Stimulated activated CD8-positive, alpha-beta memory T cell treated with anti-CD3 and anti-CD28 coated beads, Interleukin-2, amount 100 ng/mL, for 1 hour (primary cell): ENCODE measurements at regions not wholly inside any gene's neighbourhood (a gene's known extent, or its start where the extent isn't known, plus 50 kb on each side); places are given as distances from the start of the nearest gene placed in this dataset.
"Not testable (repeated sequence)": the region's sequence is repeated elsewhere in the genome, so short reads cannot be mapped to it uniquely, and the experiment has no call there.

Experiments
- DNase-seq, 2 donors: peaks; one replicate each; pipeline ENCODE4 v3.0.0-alpha.2; 2020; ENCODE audit warnings: low read depth in 2 of 2

DNA sequence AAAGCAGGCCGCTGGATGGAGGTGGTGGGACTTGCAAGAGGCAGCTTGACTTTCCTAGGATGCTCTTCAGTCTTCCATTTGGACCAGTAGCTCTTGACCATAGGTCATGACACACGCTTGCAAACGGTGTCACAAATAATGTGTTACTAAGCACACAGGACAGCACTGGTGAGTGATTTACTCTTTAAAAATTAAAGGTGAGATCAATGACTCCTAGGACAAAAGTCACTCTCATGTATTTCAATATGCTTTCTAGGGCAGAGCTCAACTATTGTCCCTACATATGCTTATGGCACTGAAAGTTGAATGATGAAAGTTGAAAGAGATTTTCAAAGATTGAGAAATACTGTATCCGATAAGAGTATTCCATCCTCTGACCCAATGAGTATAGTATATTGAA, 496.7 kb downstream of the EBF1 start:
- no peak for DNase-seq

DNA sequence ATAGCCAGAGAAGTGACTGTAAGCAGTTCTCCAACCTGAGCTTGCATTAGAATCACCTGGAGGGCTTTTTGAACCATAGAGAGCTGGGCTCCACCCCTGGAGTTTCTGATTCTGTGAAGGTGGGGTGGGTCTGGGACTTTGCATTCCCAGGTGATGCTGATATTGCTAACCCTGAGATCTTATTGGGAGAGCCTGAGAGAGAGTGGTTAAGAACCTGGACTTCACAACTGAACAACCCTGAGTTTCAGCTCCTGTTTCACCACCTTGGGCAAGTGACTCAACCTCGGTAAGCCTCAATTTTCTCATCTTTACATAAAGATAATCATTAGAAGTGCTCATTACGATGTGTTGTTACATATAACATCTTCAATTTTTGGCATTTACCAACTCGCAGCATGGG, 498.6 kb downstream of the EBF1 start:
- DNase-seq: no peak

DNA sequence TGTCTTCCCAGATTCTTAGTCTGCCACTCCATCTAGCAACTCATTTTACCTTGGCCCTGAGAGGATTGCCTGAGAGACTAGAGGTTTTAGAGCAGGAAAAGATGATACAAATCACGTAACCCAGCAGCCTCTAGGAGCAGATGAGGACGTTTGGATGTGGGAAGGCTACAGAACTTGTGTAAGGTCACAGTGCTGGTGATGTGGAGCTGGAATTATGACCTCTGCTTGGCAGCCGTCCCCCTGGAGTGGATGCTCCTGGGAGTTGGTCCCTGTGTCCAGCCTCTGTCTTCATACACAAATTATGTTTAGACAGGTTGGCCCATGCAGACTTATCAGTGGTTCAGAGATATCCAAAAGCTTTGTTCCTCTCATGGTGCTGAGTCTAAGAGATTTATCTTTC, 499.0 kb downstream of the EBF1 start:
- no peak for DNase-seq

GRCh38 chr5:158599157-158599556, 500.6 kb downstream of the EBF1 start:
- no peak for DNase-seq

- DNase-seq: no peak
These were observed 505.0 kb downstream of the EBF1 start for GRCh38 chr5:158594595-158595242.

- no peak for DNase-seq
These were observed 505.8 kb downstream of the EBF1 start for GRCh38 chr5:158593925-158594324.

DNA sequence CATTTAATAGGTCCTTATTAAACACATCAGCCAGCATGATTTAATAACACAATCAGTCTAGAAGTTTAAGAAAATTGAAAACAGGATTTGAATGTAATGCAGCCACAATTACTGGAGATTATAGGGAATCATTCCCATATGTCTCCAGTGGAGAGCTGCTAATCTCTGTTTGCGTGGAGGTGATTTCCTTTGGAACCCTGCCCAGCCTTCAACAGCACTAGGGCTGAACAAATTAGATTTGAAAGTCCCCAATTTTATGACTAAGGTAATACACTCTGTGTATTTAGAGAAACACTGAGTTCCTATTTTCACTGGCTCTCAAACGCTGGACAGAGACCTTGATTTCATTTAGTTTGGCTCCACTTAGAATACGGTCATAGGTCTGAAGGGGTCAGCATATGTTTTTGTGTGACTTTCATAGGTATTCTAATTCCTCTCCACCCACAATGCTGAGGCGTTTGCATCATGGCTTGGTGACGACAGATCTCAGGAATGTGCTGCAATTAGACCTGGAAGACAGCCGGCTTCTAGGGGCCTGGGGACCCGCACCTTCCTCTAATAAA, 508.3 kb downstream of the EBF1 start:
- DNase-seq: no peak

GRCh38 chr5:158590746-158591300, 508.9 kb downstream of the EBF1 start:
- no peak for DNase-seq

- no peak for DNase-seq
These were observed 509.8 kb downstream of the EBF1 start for GRCh38 chr5:158589939-158590338.

DNA sequence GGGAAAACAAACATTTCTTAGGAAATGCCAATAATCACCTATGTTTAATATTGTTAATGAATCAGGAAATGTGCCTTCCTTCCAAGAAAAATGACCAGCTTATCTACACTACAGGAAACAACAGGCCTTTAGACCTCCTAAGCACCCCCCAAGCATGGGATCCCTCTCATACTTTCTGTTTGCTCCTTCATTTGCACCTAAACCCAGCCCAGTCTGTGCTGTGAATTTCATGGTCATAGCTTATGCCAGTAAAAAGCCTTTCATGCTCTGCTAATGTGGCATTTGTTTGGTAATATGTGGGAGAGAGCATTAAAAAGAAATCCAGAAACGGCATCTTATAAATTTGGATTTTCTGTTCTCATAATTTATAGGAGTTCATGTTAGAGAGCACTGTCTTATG, 511.1 kb downstream of the EBF1 start:
- no peak for DNase-seq

DNA sequence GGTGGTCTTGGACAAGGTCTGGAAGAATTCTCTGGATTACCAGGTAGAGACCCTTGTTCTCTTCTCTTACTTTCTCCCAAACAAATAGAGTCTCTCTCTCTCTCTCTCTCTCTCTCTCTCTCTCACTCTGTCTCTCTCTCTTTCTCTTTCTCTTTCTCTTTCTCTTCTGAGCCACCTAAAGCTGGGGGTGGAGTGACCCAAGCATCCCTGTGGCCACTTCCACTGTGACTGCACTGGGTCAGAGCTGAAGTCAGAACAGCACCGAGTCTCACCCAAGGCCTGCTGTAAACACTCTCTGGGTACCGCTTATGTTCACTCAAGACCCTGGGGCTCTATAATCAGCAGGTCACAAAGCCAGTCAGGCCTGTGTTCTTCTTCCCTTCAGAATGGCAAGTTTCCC, 513.7 kb downstream of the EBF1 start:
- no peak for DNase-seq

DNA sequence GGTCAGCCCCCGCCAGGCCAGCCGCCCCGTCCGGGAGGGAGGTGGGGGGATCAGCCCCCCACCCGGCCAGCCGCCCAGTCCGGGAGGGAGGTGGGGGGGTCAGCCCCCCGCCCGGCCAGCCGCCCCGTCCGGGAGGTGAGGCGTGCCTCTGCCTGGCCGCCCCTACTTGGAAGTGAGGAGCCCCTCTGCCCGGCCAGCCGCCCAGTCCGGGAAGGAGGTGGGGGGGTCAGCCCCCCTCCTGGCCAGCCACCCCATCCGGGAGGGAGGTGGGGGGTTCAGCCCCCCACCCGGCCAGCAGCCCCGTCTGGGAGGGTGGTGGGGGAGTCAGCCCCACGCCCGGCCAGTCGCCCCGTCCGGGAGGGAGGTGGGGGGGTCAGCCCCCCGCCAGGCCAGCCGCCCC, 517.0 kb downstream of the EBF1 start:
- not testable (repeated sequence) for DNase-seq

DNA sequence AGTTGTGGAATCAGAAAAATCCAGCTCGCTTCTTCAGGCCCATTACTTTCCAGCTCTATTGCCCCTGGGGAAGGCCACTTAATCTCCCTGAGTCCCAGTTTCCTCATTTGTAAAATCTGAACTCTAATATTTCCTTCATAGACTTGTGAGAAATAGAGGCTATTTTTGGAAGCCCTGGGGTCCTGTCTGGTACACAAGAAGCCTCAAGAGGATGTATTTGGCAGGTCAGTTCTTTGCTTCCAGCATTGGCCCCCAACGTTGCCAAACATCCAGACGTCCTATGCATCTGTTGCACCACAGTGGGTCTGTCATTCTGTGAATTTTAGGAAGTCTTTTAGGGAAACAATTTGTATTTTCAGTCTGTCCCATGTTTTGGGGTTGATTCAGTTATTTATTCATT, 525.9 kb downstream of the EBF1 start:
- DNase-seq: no peak

DNA sequence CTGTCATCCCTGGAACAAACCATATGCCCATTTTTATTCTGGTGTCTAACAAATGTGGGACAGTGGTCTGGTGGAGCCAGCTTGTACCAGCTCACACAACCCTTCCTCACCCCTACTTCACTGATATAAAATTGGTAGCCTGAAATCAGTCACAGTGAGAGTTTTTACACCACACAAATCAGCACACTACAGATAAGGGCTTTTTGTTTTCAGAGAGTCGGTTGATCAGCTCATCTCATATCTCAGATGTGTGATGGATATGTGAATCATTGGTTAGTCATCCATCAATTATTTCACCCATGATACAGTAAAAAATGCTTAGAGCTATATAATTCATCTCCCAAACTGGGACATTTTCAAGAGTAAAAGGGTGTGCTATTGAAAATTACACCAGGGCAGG, 529.2 kb downstream of the EBF1 start:
- no peak for DNase-seq

- DNase-seq: no peak
These were observed 530.2 kb downstream of the EBF1 start for GRCh38 chr5:158569534-158569933.

GRCh38 chr5:158565017-158565789, 534.5 kb downstream of the EBF1 start:
- no peak for DNase-seq

GRCh38 chr5:158563760-158564390, 535.8 kb downstream of the EBF1 start:
- no peak for DNase-seq

DNA sequence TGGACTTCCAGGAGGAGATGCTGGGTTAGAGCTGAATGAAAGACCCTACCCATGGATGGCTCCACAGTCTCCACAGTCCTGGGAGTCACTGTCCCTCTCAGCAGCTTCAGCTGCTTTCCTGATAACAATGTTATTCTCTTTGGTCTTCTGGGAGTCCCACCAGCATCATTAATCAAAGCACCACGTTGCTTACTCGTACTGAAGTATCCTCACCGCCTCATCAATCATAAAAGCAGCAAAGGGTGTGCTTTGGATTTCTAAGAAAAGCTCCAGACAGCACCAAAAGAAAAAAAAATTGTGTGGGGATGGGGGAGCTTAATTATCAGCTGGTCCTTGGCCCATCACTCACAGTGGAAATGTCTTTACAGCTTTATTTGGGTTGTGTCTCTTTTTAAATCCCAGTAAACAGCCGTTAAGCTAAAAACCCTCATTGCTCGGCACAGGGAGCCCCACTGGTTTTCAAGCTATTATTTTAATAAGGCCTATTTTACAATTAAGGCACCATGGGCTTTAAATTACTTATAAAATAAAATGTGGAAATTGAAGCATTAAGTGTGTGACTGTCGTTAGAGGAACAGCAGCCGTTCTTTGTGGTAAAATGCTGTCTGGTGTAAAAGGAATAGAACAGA, 538.0 kb downstream of the EBF1 start:
- no peak for DNase-seq

- DNase-seq: no peak
These were observed 539.5 kb downstream of the EBF1 start for GRCh38 chr5:158560170-158560569.

DNA sequence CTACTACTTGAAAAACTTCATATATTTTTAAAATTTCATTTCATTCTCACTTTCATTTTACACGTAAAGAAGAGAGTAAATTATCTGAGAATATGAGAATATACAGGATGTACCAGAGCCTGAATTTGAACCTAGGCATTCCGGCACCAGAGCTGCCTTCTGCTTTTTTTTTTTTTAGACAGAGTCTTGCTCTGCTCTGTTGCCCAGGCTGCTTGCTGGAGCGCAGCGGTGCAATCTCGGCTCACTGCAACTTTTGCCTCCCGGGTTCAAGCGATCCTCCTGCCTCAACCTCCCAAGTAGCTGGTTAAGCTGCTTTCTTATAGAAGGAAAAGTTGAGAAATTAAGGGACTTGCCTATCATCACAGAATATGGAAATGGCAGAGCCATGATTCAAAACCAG, 540.1 kb downstream of the EBF1 start:
- no peak for DNase-seq

DNA sequence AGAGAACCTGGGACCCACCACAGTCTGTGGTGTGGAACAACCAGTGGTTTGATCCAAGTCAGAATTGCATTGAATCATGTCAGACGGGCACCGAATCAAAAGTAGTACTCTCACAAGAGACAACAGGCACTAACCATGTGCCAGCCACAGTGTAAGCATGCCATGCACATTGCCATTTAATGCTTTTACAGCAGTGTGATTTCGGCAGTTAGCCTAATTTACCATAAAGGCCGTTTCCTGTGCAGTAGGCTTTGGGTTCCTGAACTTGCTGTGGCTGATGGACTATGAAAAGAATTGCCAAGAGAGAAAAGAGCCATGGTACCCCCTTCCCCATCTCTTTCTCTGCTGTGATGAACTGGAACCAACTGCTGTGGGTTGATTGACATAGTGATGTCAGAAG, 540.6 kb downstream of the EBF1 start:
- no peak for DNase-seq

DNA sequence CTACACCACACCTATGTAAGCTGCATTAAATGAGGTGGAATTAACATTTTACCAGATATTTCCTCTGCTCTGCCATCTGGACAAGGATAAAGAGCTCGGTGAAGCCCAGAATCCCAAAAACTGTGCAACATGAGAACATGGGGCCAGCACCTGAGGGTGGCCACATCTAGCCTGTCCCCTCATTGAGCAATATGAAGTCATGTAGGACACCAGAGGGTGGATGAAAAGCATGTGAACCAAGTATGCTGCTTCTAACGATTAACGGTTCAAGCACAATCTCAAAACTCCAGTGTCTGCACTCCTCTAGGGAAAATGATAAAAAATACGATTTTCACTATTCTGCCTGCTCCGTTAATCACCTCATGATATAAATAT, 545.8 kb downstream of the EBF1 start:
- no peak for DNase-seq
